GM12873 (cell line): ENCODE measurements at regions not wholly inside any gene's neighbourhood (a gene's known extent, or its start where the extent isn't known, plus 50 kb on each side); places are given as distances from the start of the nearest gene placed in this dataset.

ENCODE experiments used
- TF ChIP-seq, protein P1 (sequence below): IDR thresholded peaks from 2 replicates; pipeline ENCODE4 v1.5.1; 2012; ENCODE audit warnings: low read depth, mild to moderate bottlenecking, moderate library complexity, low read length, control low read depth; ENCODE audit not compliant: insufficient read depth; ENCODE audit errors: missing control alignments

DNA sequence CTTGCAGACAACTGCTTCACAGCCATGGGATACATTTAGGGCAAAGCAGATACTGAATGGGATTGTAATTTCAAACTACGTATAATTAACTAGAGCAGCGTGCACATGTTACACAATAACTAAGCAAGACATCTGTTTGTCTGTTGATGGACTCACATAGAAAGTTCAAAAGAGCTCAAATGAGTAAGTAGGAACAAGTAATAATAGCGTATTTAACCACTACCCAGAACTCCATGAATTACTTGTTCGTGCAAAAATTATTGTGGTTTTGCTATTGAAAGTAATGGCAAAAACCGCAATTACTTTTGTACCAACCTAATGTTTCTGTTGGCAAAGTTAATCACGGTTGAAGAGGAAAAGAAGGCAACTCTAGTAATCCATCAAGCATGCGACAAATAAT, 825.4 kb downstream of the PCDH18 start:
- TF ChIP-seq, protein P1, sequence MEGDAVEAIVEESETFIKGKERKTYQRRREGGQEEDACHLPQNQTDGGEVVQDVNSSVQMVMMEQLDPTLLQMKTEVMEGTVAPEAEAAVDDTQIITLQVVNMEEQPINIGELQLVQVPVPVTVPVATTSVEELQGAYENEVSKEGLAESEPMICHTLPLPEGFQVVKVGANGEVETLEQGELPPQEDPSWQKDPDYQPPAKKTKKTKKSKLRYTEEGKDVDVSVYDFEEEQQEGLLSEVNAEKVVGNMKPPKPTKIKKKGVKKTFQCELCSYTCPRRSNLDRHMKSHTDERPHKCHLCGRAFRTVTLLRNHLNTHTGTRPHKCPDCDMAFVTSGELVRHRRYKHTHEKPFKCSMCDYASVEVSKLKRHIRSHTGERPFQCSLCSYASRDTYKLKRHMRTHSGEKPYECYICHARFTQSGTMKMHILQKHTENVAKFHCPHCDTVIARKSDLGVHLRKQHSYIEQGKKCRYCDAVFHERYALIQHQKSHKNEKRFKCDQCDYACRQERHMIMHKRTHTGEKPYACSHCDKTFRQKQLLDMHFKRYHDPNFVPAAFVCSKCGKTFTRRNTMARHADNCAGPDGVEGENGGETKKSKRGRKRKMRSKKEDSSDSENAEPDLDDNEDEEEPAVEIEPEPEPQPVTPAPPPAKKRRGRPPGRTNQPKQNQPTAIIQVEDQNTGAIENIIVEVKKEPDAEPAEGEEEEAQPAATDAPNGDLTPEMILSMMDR, result no peak

DNA sequence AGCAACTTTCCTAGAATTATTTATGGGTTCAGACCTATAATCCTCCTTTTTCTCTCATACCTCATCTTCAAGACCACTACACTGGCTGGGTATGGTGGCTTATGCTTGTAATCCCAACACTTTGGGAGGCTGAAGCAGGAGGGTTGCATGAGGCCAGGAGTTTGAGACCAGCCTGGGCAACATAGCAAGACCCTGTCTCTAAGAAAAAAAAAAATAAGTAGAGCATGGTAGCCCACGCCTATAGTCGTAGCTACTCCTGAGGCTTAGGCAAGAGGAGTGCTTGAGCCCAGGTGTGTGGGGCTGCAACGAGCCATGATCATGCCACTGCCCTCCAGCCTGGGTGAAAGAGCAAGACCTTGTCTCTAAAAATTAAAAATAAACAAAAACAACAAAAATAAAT, 832.4 kb downstream of the PCDH18 start:
- TF ChIP-seq, protein P1, result no peak

DNA sequence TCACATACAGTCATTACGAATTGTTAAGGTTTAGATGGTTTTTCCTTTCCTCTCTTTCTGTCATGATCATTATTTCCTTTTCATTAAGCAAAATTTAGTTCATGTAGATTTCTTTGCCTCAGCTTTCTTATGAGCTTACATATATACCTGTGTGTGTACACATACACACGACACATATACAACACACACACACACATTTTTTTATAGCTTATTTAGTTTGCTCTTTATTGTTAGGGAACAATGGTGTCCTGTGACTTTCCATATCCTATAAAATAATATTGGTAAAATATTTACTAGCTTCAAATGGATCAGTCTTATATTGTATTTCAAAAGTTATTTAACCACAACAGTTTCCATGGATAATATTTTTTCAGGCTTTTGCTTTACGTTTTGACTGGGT, 840.7 kb downstream of the PCDH18 start:
- TF ChIP-seq, protein P1, result no peak

DNA sequence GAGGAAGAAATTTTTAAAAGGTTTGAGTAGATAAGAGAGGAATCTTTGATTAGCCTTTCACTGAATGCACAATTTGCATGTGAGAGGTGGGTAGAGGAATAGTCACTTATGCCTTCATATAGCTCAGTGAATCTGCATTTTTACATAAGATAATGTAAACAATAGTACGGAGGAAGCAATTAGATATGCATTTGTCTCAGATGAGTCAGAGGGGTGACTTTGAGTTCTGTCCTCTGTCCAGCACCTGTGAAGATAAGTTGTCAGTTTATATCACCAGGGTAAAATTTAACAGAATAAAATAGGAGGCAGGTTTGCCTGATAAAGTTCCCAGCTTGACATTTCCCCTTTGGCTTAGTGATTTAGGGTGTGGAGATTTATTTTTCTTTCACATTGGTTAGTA, 841.9 kb downstream of the PCDH18 start:
- TF ChIP-seq, protein P1, result no peak

DNA sequence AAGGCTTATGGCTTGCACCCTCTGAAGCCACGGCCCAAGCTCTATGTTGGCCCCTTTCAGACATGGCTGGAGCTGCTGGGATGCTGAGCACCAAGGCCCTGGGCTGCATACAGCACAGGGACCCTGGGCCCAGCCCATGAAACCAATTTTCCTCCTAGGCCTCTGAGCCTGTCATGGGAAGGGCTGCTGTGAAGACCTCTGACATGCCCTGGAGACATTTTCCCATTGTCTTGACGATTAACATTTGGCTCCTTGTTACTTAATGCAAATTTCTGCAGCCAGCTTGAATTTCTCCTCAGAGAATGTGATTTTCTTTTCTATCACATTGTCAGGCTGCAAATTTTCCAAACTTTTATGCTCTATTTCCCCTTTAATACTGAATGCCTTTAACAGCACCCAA, 844.7 kb downstream of the PCDH18 start:
- TF ChIP-seq, protein P1, result no peak

DNA sequence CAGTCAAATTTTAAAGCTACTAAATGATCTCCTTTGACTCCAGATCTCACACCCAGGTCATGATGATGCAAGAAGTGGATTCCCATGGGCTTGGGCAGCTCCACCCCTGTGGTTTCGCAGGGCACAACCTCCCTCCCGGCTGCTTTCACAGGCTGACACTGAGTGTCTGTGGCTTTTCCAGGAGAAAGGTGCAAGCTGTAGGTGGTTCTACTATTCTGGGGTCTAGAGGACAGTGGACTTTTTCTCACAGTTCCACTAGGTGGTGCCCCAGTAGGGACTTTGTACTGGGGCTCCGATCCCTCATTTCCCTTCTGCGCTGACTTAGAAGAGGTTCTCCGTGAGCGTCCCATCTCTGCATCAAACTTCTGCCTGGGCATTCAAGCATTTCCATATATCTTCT, 845.2 kb downstream of the PCDH18 start:
- TF ChIP-seq, protein P1, result no peak

GRCh38 chr4:136680761-136681160, 851.5 kb downstream of the PCDH18 start:
- TF ChIP-seq, protein P1, result no peak
